HG03571 (cell line): ENCODE measurements at regions not wholly inside any gene's neighbourhood (a gene's known extent, or its start where the extent isn't known, plus 50 kb on each side); places are given as distances from the start of the nearest gene placed in this dataset.

Experiments
- ATAC-seq: cut with Tn5 transposase; IDR thresholded peaks from one replicate; pipeline ENCODE4 v1.9.1; 2021; ENCODE audit not compliant: unreplicated experiment

DNA sequence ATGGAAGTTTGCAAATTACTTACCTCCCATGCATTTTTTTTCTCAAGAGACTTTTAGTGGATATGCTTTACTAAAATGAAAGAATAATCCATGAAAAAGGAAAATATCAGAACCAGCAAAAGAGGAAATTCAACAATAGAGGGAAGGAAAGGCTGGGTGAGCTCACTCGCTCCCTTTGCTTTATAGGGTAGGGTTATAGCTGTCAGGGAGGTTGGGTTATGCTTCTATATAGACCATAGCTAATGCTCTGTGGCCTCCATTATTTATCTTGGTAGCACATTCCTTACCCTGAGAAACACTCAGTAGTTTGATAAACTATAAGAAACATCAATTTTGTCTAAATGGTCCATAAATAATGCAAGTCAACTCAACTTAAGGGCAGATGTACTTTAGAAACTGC lies 215.9 kb upstream of the FAR2 start:
- no peak for ATAC-seq

DNA sequence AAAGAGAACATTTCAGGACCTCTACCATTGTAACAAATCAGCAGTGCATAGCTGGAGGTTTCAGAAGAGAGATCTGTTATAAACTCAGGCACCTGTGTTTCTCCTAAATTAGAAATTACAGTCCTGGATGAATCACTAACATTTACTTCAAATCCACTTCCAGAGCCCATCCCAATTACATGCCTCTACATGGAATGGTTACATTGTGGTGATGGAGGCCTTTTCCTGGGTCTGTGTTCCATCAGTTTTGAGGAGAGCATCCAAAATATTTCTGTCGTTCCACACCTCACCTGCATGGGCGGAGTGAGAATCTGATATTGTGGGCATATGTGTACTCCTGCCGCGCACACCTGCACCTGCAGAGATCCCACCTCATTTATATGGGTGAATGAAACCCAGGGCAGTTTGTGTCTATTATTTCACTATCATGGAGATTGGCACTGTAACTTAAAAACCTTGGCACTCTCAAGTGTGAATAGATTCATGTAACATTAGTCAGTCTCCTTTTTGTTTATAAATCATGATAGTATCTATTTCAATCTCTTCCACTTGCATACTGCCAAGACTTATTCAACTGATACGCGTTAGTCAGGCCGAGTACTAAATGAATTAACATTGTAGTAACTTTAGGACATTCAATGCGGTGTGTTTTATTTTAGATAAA lies 215.1 kb upstream of the FAR2 start:
- ATAC-seq: no peak

- ATAC-seq: no peak
These were observed 212.9 kb upstream of the FAR2 start for GRCh38 chr12:28936221-28936620.

- ATAC-seq: no peak
These were observed 212.4 kb upstream of the FAR2 start for GRCh38 chr12:28936711-28937110.

DNA sequence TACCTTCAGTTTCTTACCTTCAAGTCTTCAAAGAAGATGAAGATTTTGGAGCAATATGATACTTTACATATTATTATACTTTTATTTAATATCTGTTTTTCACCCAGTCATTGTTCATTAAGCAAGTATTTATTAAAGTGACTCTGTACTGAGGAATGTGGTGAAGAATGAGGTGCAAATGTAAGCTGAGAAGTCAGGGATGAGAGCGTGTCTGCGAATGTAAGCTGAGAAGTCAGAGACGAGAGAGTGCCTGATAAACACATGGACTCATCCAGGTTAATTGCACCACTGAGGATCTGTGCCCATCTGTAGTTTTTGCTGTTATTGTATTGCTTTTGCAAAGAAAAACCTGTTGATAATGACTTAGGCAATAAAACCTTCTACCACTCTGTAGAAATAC lies 211.9 kb upstream of the FAR2 start:
- no peak for ATAC-seq

DNA sequence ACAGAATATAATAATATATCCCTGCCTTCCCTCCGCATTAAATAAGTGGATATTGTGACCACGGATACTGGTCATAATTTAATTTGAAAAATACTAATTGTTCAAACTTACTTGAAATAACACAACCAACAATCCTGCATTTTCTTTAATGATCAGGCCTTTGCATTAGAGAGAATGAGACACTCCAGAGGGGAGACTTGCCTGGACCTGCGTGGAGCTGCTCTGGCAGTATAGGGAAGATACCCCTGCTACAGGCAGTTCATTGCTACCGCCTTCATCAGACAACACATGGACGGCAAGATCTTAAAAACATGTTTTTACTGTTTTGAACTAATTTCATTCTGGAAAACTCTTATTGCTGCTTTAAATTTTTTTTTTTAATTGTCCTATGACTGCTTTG lies 211.0 kb upstream of the FAR2 start:
- ATAC-seq: no peak

DNA sequence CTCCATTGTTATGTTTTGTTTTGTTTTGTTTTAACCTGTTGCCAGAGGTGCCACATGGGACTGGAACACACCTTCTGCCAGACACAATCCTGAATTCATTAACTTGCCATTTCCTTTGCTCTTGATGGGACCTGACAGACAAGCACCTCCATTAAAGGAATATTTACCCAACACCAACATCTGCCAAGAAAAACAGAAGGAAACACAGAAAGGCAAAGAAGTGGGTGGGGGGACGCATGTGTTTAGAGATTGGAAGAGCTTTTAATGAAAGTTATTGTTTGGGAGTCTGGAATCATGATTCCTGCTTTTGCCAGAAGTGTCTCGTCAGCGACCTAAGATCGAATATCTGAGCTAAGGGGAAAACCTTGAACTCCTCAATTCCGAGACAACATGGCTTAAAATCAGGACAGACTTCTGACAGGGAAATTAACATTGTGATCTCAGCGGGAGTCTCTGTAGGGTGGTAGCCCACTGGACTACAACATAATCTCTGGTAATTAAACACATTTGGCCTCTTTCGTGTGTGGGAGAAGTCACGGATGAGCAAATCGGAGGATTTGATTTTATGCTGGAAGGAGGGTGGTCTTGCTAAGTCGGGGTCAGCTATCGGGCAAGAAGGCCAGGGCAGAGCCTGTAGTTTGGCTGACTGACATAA lies 210.4 kb upstream of the FAR2 start:
- ATAC-seq: no peak

GRCh38 chr12:28939427-28939826 lies 209.7 kb upstream of the FAR2 start:
- ATAC-seq: no peak

DNA sequence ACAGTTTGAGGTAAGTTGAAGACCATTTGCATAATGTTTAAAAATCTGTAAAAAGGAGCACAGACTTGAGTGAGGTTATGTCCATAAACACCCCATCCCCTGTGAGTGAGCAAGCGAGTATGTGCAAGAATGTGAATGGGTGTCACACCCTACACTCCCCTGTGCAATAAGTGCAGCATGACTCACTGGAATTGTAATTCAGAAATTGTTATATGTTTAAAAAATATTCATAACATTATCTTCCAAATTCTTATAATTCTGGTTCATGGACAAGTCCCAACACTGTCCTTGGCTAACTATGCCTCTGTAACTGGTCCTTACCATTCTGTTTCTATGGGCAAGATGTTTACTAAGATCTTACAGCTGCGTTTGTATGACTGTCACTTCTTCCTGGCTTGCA lies 207.8 kb upstream of the FAR2 start:
- ATAC-seq: no peak

- ATAC-seq: no peak
These were observed 202.7 kb upstream of the FAR2 start for GRCh38 chr12:28946361-28946760.

DNA sequence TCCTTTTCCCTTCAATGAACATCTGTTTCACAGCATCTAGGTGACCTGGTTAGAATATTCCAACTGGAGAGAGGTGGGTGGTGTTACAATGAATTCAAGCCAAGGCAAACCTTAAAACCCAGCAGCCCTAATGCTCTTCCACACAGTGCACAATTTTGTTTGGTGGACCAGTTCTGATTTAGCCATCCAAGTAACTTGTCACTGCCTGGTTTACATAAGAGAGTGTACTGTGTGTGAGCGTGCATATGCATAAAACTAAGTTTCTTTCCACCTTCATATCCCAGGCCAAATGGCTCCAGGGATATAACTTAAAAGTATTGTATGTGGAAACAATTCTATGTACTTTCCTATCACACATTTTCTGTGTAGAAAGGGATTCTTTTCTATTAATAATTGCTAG lies 200.4 kb upstream of the FAR2 start:
- no peak for ATAC-seq

DNA sequence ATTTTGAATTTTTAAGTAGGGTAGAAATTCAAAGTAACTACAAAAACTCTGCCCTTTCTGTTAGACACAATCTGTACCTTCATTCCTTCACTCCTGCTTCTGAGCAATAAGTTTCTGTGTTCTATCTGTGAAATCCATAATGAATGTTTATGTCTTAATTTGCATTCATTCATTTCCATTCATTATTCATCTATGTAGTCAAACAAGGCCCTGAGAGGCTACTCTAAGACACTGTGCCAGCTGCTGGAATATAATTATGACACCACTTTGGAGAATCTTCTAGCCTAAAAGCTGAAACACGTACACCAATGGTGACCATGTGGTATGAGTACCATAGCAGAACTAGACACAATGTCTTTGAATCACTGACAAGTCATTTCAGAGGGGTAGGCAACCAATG lies 199.9 kb upstream of the FAR2 start:
- no peak for ATAC-seq

- no peak for ATAC-seq
These were observed 199.0 kb upstream of the FAR2 start for GRCh38 chr12:28950049-28950448.

DNA sequence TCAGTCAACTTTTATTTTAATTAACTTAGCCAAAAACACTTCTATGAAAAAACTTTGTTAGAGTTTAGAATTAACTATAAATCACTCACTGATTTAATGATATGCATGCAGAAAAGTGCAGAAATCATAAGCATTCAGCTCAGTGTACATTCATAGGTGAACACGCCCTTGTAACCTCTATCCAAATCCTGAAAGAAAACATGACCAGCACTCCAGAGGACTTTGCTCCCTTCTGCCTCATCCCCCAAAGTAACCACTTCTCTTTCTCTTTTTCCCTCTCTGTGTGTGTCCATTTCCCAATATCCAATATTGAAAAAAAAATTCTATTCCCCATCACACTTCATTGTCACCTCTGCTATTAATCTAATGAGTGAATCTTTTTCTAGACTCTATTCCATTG lies 197.1 kb upstream of the FAR2 start:
- ATAC-seq: no peak

GRCh38 chr12:28954333-28954732 lies 194.7 kb upstream of the FAR2 start:
- ATAC-seq: no peak

GRCh38 chr12:28955491-28955890 lies 193.6 kb upstream of the FAR2 start:
- no peak for ATAC-seq

DNA sequence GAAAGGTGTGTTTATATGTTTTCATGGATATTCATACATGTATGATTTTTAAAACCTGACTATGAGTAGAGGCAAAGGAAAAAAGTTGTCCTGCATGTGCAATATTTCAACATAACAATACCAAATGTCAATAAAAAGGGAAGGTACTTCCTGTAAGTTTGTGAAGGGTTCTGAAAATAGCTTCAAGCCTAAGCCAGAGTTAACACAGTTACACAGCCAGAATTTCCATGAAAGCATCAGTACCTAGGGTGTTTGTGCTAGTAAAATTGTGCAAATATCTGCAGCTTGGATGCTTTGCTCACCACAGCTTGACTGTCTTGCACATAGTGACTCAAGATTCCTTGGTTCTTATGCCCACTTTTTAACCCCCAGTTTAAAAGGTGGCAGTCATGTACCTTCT lies 193.1 kb upstream of the FAR2 start:
- no peak for ATAC-seq

- ATAC-seq: no peak
These were observed 190.4 kb upstream of the FAR2 start for GRCh38 chr12:28958553-28959195.

- ATAC-seq: no peak
These were observed 187.1 kb upstream of the FAR2 start for GRCh38 chr12:28961948-28962384.

DNA sequence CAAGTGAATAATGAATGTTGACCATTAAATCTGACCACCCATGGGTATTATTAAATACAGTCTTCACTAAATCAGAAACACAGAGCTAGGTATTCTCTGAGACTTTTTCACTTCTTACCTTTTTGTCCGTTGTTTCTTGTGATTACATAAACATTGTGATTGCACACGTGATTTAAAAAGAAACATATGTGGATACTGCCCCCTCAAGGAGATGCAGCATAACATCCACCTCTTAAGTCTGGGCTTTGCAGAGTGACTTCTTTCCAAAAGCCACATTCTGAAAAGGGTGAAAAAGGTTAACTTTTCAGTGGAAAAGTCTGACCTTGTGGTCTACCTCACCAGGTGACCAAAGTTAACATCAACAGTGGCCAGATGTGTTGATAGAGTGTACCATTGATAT lies 185.5 kb upstream of the FAR2 start:
- no peak for ATAC-seq

DNA sequence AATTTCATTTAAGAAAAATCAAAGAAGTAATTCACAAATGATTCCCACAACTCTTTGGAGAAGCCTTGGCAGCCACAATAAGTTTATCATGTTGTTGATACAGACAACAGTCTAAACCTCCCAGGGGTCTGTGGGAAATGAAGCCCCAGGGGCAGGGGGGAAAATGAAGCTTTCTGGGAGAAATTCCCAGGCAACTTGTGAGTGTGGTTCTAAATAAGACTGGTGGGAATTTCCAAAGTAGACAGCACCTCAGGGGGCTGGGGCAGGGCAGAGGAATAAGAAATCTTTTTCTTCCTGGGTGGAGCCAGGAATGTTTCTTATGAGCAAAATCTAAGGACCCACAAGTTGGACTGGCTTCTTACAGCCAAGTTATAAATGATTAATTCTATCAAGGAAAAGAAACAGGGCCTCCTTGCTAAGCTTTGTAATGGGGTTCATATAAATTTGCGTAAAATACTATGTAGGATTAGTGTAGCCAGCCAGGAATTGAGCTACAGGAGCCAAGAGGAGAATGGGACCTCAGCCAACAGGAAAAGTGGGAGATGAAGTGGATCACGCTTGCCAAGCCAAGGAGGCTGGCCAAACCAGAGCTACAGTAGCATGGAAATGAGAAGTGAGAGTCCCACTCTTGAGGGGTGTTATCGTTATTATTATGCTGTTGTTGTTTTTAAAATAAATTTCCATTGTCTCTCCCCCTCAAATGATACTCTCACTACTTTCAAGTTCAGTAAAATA lies 182.9 kb upstream of the FAR2 start:
- no peak for ATAC-seq

DNA sequence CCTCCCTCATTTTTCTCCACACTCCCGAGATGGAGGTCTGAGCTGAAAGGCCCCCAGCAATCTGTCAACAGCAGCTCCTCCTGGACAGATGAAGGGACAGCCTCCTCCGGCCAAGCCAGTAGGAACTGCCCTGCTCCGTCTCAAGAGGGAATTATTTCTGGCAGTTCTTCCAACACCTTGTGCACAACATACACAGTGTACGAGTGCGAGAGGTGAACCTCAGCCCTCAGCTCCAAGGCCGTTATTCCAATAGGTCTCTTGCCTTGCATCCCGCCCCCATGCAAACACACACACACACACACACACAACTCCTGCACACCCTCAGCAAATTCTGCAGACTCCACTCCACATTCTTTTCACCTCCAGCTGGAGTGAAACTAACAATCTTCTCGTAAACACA lies 181.7 kb upstream of the FAR2 start:
- no peak for ATAC-seq
